Gastroesophageal sphincter (tissue), 4 donors: ENCODE measurements at regions not wholly inside any gene's neighbourhood (a gene's known extent, or its start where the extent isn't known, plus 50 kb on each side); places are given as distances from the start of the nearest gene placed in this dataset.
A peak's percentile ranks its signal among the peaks of the same experiment; 100 is the strongest.

Experiments
- ATAC-seq: fragments of 150-250 bp; one replicate; pipeline ENCODE4 v1.9.1; 2016; ENCODE audit warnings: mild to moderate bottlenecking, moderate library complexity
- H3K27ac ChIP-seq, 4 donors: fragments of 200-600 bp; sonication (generic) in 3 of 4; 1 replicate in 3 of 4; 2 replicates in 1 of 4; pipeline ENCODE4 v1.5.1; 2016 to 2019
- H3K27me3 ChIP-seq: fragments of 200-600 bp; sonication (generic); one replicate; pipeline ENCODE4 v1.5.1; 2019
- H3K36me3 ChIP-seq, 2 donors: fragments of 200-600 bp; sonication (generic); one replicate each; pipeline ENCODE4 v1.5.1; 2019; ENCODE audit warnings: control low read depth in 1 of 2
- H3K4me1 ChIP-seq, 3 donors: fragments of 200-600 bp; sonication (generic); 1 replicate in 2 of 3; 2 replicates in 1 of 3; pipeline ENCODE4 v1.5.1; 2016 to 2019; ENCODE audit warnings: control low read depth in 2 of 3
- H3K4me3 ChIP-seq, 2 donors: fragments of 200-600 bp; sonication (generic); one replicate each; pipeline ENCODE4 v1.5.1; 2019; ENCODE audit warnings: mild to moderate bottlenecking in 1 of 2, moderate library complexity in 1 of 2
- H3K9me3 ChIP-seq, 3 donors: fragments of 200-600 bp; sonication (generic); one replicate each; pipeline ENCODE4 v1.5.1; 2017 to 2019; ENCODE audit warnings: control low read depth in 2 of 3
- EP300 ChIP-seq: sonication (generic); formaldehyde crosslinking; IDR thresholded peaks from one replicate; pipeline ENCODE4 v1.6.1; 2017; ENCODE audit warnings: antibody characterized with exemption, mild to moderate bottlenecking
- POLR2A ChIP-seq, 2 donors: fragments of 450-650 bp; IDR thresholded peaks; one replicate each; pipeline ENCODE4 v1.6.1; 2017; ENCODE audit warnings: antibody characterized with exemption in 2 of 2, mild to moderate bottlenecking in 2 of 2, moderate library complexity in 1 of 2
- POLR2AphosphoS5 ChIP-seq: sonication (generic); formaldehyde crosslinking; IDR thresholded peaks from one replicate; pipeline ENCODE4 v1.6.1; 2017; ENCODE audit warnings: antibody characterized with exemption
- WGBS, 2 donors: methylation state at CpG; one replicate each; pipeline ENCODE4 v1.1.5; 2018; ENCODE audit warnings: low coverage in 1 of 2; 5-methylcytosine and 5-hydroxymethylcytosine counted together
- TF ChIP-seq, protein P1 (sequence below), 4 experiments: fragments of 200-600 bp in 2 of 4; fragments of 450-650 bp in 2 of 4; sonication (generic) in 1 of 4; IDR thresholded peaks; one replicate each; pipeline ENCODE4 v1.5.1; 2017 to 2019; ENCODE audit warnings: antibody characterized with exemption in 4 of 4, mild to moderate bottlenecking in 2 of 4, moderate library complexity in 2 of 4

DNA sequence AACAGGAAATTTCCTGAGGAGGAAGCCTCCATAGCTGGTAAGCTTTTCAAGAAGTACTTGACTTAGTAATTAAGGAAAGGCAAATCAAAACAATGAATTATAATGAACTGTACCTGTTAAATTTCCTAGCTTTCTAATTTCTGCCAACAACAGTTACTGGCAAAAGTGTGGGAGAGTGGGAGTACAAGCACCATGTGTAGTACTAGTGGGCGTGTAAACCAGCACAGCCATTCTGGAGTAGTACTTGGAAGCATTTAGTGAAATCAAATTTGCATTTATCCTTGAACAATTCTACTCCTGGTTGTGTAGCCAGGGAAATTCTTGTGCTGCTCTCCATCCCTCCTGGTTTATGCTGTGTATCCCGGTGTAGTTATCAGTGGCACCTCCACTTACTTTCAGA, 190.8 kb downstream of the PRDM2 start:
- no peak overlapping the region for H3K27ac ChIP-seq
- H3K4me3 ChIP-seq, result no peak overlapping the region
- H3K4me1 ChIP-seq, result peaks cover 0 to 18% (median 5%) of the 10 kb centered on the region in 3 donors
- 85 to 100% methylated on average over 2 of the region's 2 CpGs for WGBS, 2 donors
- no peaks in the 10 kb centered on the region for H3K36me3 ChIP-seq
- no peak for ATAC-seq
- peaks cover 0 to 6% (median 0%) of the 10 kb centered on the region in 3 donors for H3K9me3 ChIP-seq
- peaks cover 53% of the 10 kb centered on the region for H3K27me3 ChIP-seq
- TF ChIP-seq POLR2A (IDR thresholded peaks at IDR 0.05), result no peak
- no peak for TF ChIP-seq EP300
- no peak for TF ChIP-seq POLR2AphosphoS5
- TF ChIP-seq, protein P1, sequence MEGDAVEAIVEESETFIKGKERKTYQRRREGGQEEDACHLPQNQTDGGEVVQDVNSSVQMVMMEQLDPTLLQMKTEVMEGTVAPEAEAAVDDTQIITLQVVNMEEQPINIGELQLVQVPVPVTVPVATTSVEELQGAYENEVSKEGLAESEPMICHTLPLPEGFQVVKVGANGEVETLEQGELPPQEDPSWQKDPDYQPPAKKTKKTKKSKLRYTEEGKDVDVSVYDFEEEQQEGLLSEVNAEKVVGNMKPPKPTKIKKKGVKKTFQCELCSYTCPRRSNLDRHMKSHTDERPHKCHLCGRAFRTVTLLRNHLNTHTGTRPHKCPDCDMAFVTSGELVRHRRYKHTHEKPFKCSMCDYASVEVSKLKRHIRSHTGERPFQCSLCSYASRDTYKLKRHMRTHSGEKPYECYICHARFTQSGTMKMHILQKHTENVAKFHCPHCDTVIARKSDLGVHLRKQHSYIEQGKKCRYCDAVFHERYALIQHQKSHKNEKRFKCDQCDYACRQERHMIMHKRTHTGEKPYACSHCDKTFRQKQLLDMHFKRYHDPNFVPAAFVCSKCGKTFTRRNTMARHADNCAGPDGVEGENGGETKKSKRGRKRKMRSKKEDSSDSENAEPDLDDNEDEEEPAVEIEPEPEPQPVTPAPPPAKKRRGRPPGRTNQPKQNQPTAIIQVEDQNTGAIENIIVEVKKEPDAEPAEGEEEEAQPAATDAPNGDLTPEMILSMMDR (IDR thresholded peaks at IDR 0.05), result no peak

DNA sequence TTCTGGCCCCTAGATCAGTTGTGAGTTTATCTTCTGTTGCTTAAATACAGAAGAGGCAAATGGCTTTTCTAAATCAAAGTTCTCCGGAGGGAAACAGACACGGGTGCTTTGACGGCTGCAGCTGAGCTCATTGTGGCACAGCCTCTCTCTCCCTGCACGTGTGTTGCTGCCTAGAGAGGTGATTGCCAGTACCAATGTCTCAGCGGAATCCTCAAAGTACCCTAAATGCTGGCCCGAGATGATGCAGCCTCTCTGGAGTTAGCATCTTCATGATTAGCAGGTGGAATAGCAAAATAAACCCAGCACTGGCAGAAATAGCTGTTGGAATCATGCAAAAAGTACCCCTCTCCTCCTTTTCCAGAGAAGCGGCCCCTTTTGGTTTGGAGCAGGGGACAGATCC, 192.2 kb downstream of the PRDM2 start:
- H3K4me3 ChIP-seq, result peak overlapping the region in 1 of 2 donors; percentile 51
- H3K27ac ChIP-seq, result no peak overlapping the region
- 16 to 22% methylated on average over 6 to 7 of the region's 7 CpGs for WGBS, 2 donors
- TF ChIP-seq POLR2A (IDR thresholded peaks at IDR 0.05) (no peak), EP300 (no peak), POLR2AphosphoS5 (no peak)
- TF ChIP-seq, protein P1 (IDR thresholded peaks at IDR 0.05), result no peak
- no peak for ATAC-seq
- peaks cover 53% of the 10 kb centered on the region for H3K27me3 ChIP-seq
- no peaks in the 10 kb centered on the region for H3K36me3 ChIP-seq
- peaks cover 0 to 6% (median 0%) of the 10 kb centered on the region in 3 donors for H3K9me3 ChIP-seq
- H3K4me1 ChIP-seq, result peaks cover 0 to 18% (median 5%) of the 10 kb centered on the region in 3 donors

DNA sequence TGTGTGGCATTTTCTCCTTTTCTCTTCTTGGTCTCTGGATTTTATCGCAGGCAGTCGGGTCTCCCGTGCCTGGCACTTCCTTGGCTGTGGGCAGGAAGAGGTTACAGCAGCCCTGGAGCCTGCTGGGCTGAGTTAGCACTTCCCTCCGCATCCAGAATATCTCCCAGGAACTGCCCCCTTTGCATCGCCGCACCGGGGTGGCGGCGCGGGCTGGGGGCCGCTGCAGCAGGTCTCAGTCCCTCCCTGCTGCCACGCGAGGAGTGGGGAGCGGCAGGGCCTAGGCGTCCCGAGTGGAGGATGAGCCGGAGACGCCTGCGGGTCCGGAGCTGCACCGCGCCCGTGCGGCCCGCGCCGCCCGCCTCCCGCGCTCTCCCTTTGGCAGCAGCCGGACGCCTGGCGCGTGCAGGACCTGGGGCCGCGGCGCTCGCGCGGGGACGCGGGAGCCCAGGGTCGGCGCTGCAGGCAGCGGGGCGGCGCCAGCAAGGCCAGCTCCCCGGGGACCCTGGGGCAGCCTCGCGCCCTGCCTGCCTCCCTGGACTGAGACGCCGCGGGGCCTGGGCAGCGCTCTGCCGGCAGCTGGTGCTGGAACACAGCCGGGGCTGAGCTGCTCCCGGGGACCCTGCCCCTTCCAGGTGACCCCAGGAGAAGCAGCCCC, 192.8 kb downstream of the PRDM2 start:
- TF ChIP-seq POLR2A (IDR thresholded peaks at IDR 0.05) (no peak), POLR2AphosphoS5 (no peak), EP300 (no peak)
- TF ChIP-seq, protein P1 (IDR thresholded peaks at IDR 0.05), result no peak
- peaks cover 0 to 6% (median 0%) of the 10 kb centered on the region in 3 donors for H3K9me3 ChIP-seq
- ATAC-seq, result peak; percentile 48
- no CpG with 5 or more reads among the region's 57 CpGs for WGBS, 2 donors
- H3K36me3 ChIP-seq, result no peaks in the 10 kb centered on the region
- no peak overlapping the region for H3K27ac ChIP-seq
- peak overlapping the region; percentile 11 to 51 for H3K4me3 ChIP-seq
- H3K27me3 ChIP-seq, result peaks cover 53% of the 10 kb centered on the region
- H3K4me1 ChIP-seq, result peaks cover 0 to 18% (median 5%) of the 10 kb centered on the region in 3 donors

DNA sequence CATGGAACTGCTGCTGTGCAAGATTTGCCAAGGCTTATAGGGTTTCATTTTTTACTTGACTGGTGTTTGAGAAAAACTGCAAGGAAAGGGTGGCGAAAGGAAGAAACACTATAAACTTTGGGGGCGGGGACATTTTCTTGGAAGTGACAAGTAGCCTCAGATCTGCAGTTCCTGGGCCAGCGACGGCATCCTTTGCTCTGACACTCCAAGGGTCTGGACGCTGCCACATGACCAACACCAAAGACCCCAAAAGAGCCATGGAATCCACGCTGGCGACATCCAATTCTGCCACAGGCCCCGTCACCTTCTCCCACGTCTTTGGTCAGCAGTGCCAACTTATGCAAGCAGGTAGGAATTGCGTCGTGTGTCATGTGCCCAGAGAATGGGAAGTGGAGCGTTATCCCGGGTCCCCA, 193.4 kb downstream of the PRDM2 start:
- Histone ChIP-seq H3K27ac (no peak overlapping the region), H3K4me1 (peaks cover 0 to 18% (median 5%) of the 10 kb centered on the region in 3 donors), H3K4me3 (peak overlapping the region in 1 of 2 donors; percentile 51), H3K9me3 (peaks cover 0 to 6% (median 0%) of the 10 kb centered on the region in 3 donors), H3K27me3 (peaks cover 52% of the 10 kb centered on the region), H3K36me3 (no peaks in the 10 kb centered on the region)
- TF ChIP-seq, protein P1 (IDR thresholded peaks at IDR 0.05), result no peak
- TF ChIP-seq POLR2A (IDR thresholded peaks at IDR 0.05) (no peak), POLR2AphosphoS5 (no peak), EP300 (no peak)
- 46 to 70% methylated on average over 2 to 12 of the region's 13 CpGs for WGBS, 2 donors
- ATAC-seq, result no peak

DNA sequence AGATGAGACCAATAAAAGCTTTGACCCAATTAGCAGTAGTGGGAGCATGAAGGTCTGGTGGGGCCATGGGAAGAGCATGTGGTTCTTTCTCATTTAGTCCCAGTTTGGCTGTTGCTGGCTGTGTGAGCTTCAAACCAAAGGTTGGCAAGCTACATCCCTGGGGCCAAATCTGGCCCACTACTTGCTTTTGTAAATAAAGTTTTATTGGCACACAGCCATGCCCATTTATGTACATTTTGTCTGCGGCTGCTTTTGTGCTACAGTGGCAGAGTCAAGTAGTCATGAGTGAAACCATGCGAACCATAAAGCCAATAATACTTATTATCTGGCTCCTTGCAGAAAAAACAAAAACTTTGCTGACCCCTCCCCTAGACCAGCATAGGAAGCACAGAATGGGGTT, 196.9 kb downstream of the PRDM2 start:
- no peaks in the 10 kb centered on the region for H3K36me3 ChIP-seq
- no peak for ATAC-seq
- H3K27me3 ChIP-seq, result peaks cover 17% of the 10 kb centered on the region
- H3K9me3 ChIP-seq, result no peaks in the 10 kb centered on the region
- H3K4me1 ChIP-seq, result peaks cover 0 to 17% (median 5%) of the 10 kb centered on the region in 3 donors
- no peak overlapping the region for H3K4me3 ChIP-seq
- TF ChIP-seq POLR2A (IDR thresholded peaks at IDR 0.05), result no peak
- TF ChIP-seq, protein P1 (IDR thresholded peaks at IDR 0.05), result no peak
- WGBS, 2 donors, result 38% methylated on average over 2 of the region's 2 CpGs; no CpG with 5 or more reads in 1 of the 2 donors
- H3K27ac ChIP-seq, result no peak overlapping the region
